ENCODE measurements at regions not wholly inside any gene's neighbourhood (a gene's known extent, or its start where the extent isn't known, plus 50 kb on each side); places are given as distances from the start of the nearest gene placed in this dataset.
A peak's percentile ranks its signal among the peaks of the same experiment; 100 is the strongest.

- Histone ChIP-seq H3K27ac (replicated peaks) (peak overlapping the region; percentile 73), H3K36me3 (no peaks in the 10 kb centered on the region)
Observed at GRCh38 chr5:158543539-158544387, 556.0 kb downstream of the EBF1 start.

GRCh38 chr5:158541536-158542297 is 558.0 kb downstream of the EBF1 start:
- peak overlapping the region; percentile 73 for H3K27ac ChIP-seq (replicated peaks)
- H3K9me3 ChIP-seq (replicated peaks) = no peaks in the 10 kb centered on the region
- no peak overlapping the region for H3K4me3 ChIP-seq
- H3K27me3 ChIP-seq (ENCODE audit: low read depth) = peaks cover 12% of the 10 kb centered on the region
- peaks cover 7% of the 10 kb centered on the region for H3K4me1 ChIP-seq
- TF ChIP-seq CTCF (IDR thresholded peaks at IDR 0.05; ENCODE audit: borderline replicate concordance) = no peak
- intact Hi-C loops (cut with micrococcal nuclease) = no loop called here
- no peaks in the 10 kb centered on the region for H3K36me3 ChIP-seq
- DNase-seq = no peak

More at GRCh38 chr5:158543539-158544387, 556.0 kb downstream of the EBF1 start:
- peaks cover 14% of the 10 kb centered on the region for H3K9me3 ChIP-seq (replicated peaks)
- intact Hi-C loops (cut with micrococcal nuclease) = no loop called here
- H3K27me3 ChIP-seq (ENCODE audit: low read depth) = no peaks in the 10 kb centered on the region
- DNase-seq = no peak
- no peaks in the 10 kb centered on the region for H3K4me1 ChIP-seq
- no peak overlapping the region for H3K4me3 ChIP-seq
- TF ChIP-seq CTCF (IDR thresholded peaks at IDR 0.05; ENCODE audit: borderline replicate concordance) = no peak

- H3K27ac ChIP-seq (replicated peaks) = peak overlapping the region; percentile 6
- peaks cover 33% of the 10 kb centered on the region for H3K27me3 ChIP-seq (ENCODE audit: low read depth)
- intact Hi-C loops (cut with micrococcal nuclease) = no loop called here
- H3K36me3 ChIP-seq = no peaks in the 10 kb centered on the region
- no peaks in the 10 kb centered on the region for H3K9me3 ChIP-seq (replicated peaks)
- TF ChIP-seq CTCF (IDR thresholded peaks at IDR 0.05; ENCODE audit: borderline replicate concordance) = no peak
- peak; percentile 27 for DNase-seq
- peaks cover 7% of the 10 kb centered on the region for H3K4me1 ChIP-seq
- no peak overlapping the region for H3K4me3 ChIP-seq
Observed at GRCh38 chr5:158538506-158539074, 561.1 kb downstream of the EBF1 start.

GRCh38 chr5:158537366-158537765 is 562.4 kb downstream of the EBF1 start:
- H3K4me3 ChIP-seq = no peak overlapping the region
- no peak for TF ChIP-seq CTCF (IDR thresholded peaks at IDR 0.05; ENCODE audit: borderline replicate concordance)
- no peak overlapping the region for H3K27ac ChIP-seq (replicated peaks)
- peaks cover 33% of the 10 kb centered on the region for H3K27me3 ChIP-seq (ENCODE audit: low read depth)
- no peaks in the 10 kb centered on the region for H3K36me3 ChIP-seq
- intact Hi-C loops (cut with micrococcal nuclease) = no loop called here
- no peak for DNase-seq
- H3K4me1 ChIP-seq = peaks cover 7% of the 10 kb centered on the region
- H3K9me3 ChIP-seq (replicated peaks) = no peaks in the 10 kb centered on the region

- DNase-seq = no peak
- H3K27me3 ChIP-seq (ENCODE audit: low read depth) = peaks cover 33% of the 10 kb centered on the region
- no peak for TF ChIP-seq CTCF (IDR thresholded peaks at IDR 0.05; ENCODE audit: borderline replicate concordance)
- H3K36me3 ChIP-seq = no peaks in the 10 kb centered on the region
- no peak overlapping the region for H3K27ac ChIP-seq (replicated peaks)
- peaks cover 16% of the 10 kb centered on the region for H3K4me1 ChIP-seq
- no peak overlapping the region for H3K4me3 ChIP-seq
- no peaks in the 10 kb centered on the region for H3K9me3 ChIP-seq (replicated peaks)
- intact Hi-C loops (cut with micrococcal nuclease) = no loop called here
Observed at GRCh38 chr5:158534203-158534602, 565.5 kb downstream of the EBF1 start.

Measured in left ventricle myocardium inferior (tissue), 1 donor.